Left colon (tissue), 2 donors: ENCODE measurements at regions not wholly inside any gene's neighbourhood (a gene's known extent, or its start where the extent isn't known, plus 50 kb on each side); places are given as distances from the start of the nearest gene placed in this dataset.
"Not testable (repeated sequence)": the region's sequence is repeated elsewhere in the genome, so short reads cannot be mapped to it uniquely, and the experiment has no call there.

Experiments used
- ATAC-seq: fragments of 200-7000 bp; cut with Tn5 transposase; one replicate; pipeline ENCODE4 v1.9.1; 2020; ENCODE audit warnings: mild to moderate bottlenecking, moderate library complexity
- DNase-seq, 2 donors: peaks; one replicate each; pipeline ENCODE4 v3.0.0-alpha.2; 2020
- intact Hi-C, 2 donors: fragments of 100-400 bp; cut with DNase I in 1 of 2; cut with micrococcal nuclease in 1 of 2; formaldehyde crosslinking; loops; one replicate each; pipeline versions ENCODE4 v1.11.2 to v1.14.0; 2022; cut with DNase I, micrococcal nuclease
- donor health status: DM: no; HTN: no; CAD: no.
- donor health status: DM: yes; HTN: yes; CAD: no.

DNA sequence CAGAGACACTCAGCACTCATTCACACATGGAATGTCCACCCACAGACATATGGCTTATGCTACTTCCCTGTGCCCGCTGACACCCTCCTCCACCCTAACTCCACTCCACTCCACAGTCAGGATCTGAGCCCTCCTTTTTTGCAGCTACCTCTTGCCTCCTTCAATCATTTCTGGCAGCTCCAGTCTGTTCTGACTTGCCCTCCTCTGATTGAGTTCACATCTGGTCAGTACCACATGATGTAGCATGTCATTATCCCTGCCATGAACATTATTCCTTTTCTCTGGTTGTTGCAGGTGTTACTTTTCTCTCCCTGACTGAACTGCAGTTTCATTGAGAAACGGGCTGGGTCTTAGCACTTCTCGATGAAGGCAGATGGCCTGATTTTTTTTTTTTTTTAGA, 130.1 kb upstream of the EGR2 start:
- intact Hi-C loops = no loop called here
- no peak for ATAC-seq
- DNase-seq = no peak

DNA sequence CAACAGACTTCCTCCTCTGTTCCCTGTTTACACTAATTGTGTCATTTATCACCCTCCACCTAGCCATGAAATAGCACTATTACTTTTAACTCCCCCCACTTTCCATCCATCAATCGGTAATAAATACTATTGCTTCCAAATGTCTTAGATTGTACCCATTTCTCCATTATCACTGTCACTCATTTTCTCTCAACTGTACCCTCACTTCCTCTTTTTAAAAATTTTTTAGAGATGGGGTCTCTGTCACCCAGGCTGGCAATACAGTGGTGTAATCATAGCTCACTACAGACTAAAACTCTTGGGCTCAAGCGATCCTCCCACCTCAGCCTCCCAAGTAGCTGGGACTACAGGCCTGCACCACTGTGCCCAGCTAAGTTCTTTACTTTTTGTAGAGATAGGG, 123.5 kb upstream of the EGR2 start:
- no peak for ATAC-seq
- no peak for DNase-seq
- intact Hi-C loops = no loop called here

DNA sequence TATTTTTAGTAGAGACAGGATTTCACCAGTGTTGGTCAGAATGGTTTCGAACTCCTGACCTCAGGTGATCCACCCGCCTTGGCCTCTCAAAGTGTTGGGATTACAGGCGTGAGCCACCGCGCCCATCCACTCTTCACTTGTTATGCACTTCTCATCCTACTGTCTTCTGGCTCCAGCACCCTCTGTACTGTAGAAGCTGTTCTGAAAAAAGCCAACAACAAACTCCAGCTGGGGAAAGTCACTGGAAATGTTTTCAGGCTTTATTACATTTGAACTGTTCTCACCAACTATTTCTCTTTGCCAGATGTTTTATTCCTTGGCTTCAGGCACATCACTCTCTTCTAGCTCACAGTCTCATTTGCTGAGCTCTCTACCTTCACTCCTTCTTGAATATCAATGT, 122.5 kb upstream of the EGR2 start:
- ATAC-seq (no peak), DNase-seq (no peak)
- intact Hi-C loops = no loop called here

DNA sequence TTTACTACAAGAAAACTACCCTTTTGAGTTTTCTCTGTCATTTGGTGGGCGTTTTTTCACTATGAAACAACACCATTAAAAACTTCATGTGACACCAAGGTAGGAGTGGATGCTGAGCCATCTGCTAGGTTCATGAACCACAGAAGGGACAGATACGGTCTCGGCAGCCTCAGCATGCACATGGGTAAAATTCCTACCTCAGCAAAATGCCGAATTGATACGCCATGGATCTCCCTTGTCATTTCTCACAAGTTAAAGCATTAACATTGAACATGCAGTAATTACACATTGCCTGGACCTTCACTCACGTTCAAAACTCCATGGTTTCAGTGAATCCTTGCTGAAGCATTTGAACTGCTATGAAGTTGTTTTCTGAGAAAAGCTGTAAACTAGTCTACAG, 121.5 kb upstream of the EGR2 start:
- ATAC-seq = no peak

DNA sequence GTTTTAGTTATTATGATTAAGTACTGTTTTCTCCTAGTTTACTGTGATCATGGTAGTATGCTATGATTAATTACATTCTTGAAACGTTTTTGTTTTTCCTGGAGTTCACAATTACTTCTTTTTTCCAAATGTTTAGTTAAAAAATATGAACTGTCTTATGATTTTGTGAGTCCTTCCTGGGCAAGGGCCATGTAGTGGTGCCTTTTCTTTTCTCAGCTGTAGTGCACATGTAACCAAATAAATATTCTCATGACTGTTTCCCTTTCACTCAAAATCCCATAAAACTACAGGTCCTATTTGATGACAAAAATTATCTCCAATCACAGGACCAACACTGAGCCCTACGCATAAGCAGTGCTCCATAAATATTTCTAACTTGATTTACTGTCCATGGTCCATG, 118.9 kb upstream of the EGR2 start:
- intact Hi-C loops = no loop called here
- DNase-seq (no peak), ATAC-seq (no peak)

More for the DNA sequence above, 121.5 kb upstream of the EGR2 start:
- intact Hi-C loops = no loop called here
- no peak for DNase-seq

DNA sequence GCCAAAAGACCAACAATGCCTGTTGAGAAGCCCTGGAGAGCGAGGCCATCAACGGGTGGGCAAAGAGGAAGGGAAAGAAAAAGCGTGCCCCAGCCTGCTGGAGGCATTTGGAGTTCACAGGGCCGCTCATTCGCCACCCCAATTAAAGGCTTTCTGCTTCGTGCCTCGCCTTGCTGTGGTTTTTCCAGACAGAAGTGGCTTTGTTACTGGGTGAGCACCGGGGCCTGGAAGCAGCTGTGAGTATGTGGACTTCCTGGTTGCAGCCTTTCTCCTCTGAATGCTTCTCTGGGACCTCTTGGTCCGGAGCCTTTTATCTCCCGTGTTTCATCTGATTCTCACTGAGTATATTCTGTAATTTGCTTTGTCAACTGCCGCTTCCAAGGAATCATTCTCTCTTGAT, 118.1 kb upstream of the EGR2 start:
- intact Hi-C loops = no loop called here
- ATAC-seq (no peak), DNase-seq (no peak)

DNA sequence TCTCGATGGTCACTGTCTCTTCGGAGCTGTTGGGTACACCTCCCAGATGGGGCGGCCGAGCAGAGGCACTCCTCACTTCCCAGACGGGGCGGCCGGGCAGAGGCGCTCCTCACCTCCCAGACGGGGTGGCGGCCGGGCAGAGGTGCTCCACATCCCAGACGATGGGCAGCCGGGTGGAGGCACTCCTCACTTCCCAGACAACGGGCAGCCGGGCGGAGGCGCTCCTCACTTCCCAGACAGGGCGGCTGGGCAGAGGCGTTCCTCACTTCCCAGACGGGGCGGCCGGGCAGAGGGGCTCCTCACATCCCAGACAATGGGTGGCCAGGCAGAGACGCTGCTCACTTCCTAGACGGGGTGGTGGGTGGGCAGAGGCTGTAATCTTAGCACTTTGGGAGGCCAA, 112.6 kb upstream of the EGR2 start:
- DNase-seq, intact Hi-C loops, ATAC-seq: not testable (repeated sequence)

DNA sequence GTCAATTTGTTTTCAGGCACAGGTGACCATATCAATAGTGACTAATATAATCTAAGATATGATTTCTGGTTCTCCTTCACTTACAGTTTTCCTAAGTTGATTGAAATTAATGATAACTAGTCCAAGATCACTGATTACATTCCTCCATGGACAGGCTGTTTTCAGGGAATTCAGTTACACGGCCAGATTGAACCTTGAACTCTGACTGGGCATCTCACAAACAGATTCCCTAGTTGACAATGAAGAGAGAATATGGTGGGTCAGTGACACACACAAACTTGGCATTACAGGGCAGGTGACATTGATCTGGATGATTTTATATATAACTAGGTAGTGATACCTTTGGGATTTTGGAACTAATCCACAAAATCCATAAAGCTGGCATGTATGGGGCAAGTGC, 110.2 kb upstream of the EGR2 start:
- intact Hi-C loops = no loop called here
- ATAC-seq = no peak
- no peak for DNase-seq

DNA sequence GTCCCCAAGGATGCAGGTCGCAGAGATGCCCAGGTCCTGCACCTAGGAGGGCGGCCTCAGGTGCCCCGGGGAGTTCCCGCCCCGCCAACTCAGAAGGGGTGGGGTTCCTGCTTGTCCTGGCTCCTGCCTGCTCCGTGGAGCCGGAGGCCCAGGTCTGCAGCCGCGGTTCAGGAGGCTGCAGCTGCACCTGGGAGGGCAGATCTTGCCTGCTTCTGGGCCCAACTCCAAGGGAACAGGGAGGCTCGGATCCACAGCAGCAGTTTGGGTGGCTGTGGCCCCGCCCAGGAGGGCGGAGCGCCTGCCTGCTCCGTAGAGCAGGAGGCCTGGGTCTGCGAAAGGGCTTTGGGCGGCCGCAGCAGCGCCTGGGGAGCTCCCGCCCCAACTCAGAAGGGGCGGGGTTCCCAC, 108.2 kb upstream of the EGR2 start:
- ATAC-seq (peak; percentile 42), DNase-seq (peak in 1 of 2 donors; percentile 32)
- intact Hi-C loops = no loop called here

DNA sequence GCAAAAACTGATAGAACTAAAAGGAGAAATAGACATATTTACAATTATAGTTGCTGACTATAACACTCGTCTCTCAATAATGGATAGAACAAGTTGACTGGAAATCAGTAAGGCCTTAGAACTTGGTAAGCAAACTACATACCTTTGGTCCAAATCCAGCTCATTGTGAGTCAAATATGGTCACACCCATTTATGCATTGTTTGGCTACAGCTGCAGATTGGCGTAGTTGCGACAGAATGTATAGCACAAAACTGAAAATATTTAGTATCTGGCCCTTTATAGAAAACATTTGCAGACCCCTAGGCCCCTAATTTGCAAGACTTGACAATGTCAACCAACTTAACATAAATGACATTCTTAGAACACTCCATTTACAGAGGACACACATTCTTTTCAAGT, 103.6 kb upstream of the EGR2 start:
- intact Hi-C loops = no loop called here
- ATAC-seq = no peak
- DNase-seq = no peak

DNA sequence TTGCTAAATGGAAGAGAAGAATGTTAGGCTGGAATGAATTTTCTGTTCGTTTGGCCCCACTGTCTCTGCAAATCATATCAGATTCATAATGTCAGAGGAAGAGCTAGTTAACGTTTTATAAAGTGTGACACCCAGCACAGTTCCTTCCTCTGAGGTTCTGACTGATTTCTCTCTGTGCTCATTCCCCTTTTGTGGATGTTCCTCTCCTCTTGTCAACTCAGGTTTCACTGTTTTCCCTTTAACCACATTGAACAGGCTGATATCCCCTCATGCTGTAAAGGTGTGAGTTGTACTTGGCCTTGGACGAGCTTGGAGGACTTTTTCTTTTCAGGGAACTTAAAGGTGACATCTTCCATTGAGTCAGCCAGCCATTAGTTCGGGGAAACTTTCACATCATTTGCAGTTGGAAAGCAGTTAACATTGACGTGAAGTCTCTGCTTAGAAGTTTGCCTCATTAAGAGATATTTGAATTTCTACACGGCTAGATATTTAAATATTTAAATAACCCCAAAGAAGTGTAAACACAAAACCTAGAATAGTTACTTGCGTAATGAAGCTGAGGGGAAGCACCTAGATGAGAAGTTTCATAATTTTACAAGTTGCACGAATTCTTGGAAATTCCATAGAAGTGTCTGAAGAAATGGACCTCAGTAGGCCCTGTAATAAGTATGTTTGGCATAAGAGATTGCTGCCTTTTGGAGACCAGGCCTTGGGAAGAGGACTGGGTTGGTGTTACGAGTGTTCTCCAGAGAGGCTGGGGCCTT, 101.5 kb upstream of the EGR2 start:
- ATAC-seq (no peak), DNase-seq (no peak)
- intact Hi-C loops = no loop called here

DNA sequence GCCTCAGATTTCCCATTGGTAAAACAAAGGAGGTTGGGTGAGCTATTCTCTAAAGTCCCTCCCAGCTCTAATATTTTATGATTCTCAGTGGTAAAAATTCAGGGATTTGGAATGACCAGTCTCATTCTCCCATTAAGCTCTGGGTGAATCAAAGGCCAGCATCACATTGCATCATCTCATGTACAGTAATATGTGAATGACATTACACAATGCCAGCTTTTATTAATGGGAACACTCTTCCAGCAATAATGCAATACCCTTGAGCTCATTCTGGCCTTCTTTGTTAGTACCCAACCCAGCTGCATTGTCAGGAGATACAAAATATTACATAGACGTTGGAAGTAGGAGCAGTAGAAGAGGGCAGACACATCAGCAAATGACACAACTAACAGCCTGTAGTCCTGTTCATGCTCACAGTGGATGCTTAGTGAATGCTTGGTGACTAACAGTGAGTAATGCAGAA, 100.0 kb upstream of the EGR2 start:
- no peak for DNase-seq
- ATAC-seq = no peak
- intact Hi-C loops = no loop called here

DNA sequence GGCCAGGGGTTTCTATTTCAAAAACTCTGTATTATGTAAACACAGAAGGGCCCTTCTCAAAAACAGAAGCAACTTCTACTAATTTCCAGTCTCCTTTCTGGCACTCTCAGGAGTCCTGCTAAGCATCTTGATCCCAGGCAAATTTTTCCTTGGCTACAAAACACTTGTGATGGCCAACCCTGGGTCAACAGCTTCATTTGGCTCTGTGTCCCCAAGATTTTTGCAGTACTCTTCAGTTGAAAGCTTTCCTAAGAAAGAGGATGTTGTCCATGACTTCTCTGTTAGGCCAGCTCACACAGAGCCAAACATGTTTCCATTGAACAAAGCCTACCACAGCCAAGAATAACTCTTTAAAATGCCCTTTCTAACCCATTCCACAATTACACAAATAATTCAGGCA, 99.0 kb upstream of the EGR2 start:
- DNase-seq (no peak), ATAC-seq (no peak)
- intact Hi-C loops = no loop called here

DNA sequence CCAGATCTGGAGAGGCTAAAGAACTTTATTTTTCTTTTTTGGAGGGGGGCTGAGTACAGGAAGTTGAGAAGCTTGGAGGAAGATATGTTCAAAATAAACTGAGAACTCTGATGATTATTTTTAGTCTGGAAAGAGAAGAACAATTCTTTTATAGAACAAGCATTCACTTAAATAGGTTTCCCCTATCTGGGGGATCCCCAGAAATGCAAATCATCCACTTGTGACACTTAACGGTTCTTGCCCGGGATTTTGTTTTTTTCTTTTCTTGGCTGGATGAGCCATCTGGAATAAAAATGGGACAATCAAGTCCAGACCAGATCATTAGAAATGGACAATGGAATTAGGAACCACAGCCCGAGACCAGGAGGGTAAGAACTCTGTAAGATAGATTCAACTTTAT, 95.9 kb upstream of the EGR2 start:
- DNase-seq = no peak
- intact Hi-C loops = no loop called here

DNA sequence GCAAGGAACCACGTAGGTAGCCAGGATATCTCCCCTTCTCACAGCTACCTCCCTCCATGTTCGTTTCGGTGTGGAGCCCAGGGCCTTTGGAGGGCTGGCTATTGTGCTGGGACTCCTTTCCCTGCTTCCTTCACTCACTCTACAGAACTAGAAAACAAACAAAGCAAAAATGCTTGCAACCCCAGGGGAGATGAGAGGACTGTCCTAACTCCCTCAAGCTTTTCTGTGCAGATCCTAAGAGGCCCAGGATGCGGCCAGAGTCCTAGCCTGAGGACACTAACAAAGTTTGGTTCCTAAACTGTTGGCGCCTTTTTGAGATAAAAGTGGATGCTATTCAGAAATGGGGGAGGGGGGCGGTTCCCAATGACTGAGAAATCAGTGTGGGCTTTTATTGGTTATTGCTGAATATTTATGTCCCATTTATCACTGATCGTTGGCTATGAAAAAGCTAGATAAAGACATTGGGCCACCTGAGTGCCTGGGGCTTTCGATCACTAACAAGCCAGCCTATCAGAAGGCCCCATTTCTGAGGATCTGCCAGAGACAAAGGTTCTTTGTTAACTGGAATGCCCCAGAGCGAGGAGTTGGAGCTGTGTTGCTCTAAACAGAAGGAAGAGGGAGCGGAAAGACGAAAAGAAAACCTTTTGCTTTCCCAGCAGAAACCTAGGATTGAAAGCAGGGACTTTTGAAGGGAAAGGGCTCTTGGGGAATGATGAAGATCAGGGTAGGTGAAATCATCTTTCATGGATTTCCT, 95.2 kb upstream of the EGR2 start:
- DNase-seq (no peak), ATAC-seq (no peak)
- intact Hi-C loops = no loop called here

More for the DNA sequence above, 95.9 kb upstream of the EGR2 start:
- no peak for ATAC-seq

DNA sequence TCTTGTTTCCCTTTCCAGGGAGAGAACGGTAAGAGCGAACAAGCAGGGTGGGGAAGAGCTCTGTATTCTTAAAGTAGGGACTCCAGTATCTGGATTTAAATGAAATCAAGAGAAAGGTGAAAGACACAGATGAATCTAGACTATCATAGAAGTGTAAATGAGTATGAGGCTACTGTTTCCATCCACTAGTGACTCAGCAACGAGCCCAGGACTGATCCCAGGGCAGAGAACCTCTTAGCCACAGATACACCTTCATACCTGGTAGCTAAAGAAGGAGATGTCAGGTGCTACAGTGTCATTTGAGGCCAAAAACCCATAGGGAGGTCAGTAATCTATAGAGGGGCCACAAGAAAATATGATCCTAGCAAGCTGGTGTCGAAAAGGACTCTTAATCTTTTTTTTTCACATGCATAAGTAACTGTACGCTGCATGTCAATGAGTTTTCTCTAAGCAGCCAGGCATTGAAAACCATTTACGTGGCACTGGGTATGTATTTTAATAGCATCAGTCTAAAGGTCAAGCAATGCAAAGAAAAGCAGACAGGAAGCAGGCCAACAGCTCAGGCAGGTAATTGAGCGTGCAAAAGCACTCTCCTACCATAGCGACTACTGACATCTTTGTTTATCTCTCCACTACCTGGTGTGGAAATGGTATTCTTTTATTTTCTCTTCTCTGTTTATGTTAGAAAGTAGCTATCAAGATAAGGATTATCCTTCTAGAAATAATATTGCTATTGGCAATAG, 91.5 kb upstream of the EGR2 start:
- ATAC-seq = no peak
- DNase-seq = no peak
- intact Hi-C loops = no loop called here

DNA sequence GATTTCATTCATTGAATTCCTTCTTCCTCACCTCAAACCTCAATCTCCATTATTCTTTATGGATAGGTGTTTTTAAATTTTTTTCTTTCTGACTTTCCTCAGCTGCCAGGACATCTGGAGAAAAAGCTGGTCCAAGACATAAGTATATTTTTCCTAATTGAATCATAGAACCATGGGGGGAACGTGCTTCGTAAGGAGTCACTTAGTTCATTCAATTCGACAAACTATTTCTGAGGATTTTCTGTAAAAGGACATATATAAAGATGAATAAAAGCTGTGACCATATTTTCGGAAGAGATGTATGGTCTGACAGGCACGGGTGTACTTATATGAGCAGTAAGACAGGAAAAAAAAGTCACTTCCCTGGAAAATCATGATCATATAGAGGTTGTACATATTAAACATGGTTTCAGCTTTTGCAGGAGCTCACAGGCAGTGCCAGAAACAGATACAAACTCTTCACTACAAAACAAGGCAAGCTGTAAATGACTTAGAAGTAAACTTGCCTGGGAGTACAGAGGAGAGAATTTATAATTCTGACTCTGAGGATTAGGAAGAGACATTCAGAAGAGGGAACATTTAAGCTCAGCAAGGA, 88.2 kb upstream of the EGR2 start:
- DNase-seq (no peak), ATAC-seq (no peak)
- intact Hi-C loops = no loop called here

DNA sequence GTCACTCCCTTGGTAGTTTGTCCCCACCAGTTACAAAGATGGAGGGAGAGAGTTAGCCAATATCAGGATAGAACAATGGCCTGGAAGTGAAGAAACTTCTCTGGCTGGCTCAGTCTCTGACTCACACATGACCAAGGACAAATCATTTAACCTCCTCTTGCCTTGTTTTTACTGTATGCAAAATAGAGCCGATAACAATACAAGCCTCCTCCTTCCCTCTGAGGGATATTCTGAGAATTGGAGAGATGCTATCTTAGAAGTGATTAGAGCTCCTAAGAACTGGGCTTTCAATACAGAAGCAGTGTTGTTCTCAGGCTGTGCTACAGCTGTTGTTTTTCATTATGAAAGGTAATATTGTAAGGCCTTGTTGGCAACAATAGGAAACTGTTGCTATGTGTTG, 87.7 kb upstream of the EGR2 start:
- DNase-seq (no peak), ATAC-seq (no peak)
- intact Hi-C loops = no loop called here

DNA sequence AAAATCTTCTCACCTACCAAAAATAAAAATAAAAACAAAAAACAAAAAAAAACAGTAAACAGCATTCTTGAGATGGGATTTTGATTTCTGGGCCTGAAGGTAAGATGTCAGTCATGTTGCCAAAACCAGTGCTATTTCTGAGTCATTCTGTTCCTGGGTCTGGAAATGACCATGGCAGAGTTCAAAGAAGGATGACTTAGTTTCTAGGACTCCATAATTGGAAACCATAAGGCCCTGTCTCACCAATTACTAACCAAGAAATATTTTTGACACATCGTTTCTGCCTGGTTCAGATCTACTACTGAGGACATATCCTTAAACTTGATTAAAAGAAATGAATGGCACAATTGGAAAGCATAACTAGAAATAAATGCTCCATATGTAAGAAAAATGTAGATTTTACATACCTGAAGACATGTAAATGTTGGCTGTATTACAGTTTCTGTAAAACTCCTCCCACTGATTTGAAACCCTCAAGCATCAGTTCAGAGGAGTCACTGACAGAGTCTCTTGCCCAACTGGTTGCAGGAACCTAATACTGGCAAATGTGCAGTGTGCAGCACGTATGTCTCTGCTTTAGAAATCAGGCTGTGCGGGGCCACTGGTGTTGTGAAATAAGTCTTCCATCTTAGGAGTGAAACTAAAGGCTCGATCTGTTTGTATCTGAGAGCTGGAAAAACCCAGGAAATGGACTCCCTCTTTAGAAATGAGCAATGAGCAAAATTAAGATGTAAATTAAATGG, 84.8 kb upstream of the EGR2 start:
- DNase-seq (no peak), ATAC-seq (no peak)
- intact Hi-C loops = no loop called here
